A673 (cell line): ENCODE measurements at regions not wholly inside any gene's neighbourhood (a gene's known extent, or its start where the extent isn't known, plus 50 kb on each side); places are given as distances from the start of the nearest gene placed in this dataset.

Experiments
- CTCF ChIP-seq: fragments of 300-800, 200-600 bp; sonication (generic); conservative IDR thresholded peaks from 2 replicates; pipeline ENCODE4 v1.5.1; 2017; ENCODE audit warnings: low read depth, mild to moderate bottlenecking, antibody characterized with exemption, low read length, moderate library complexity, mixed read lengths
- EZH2 ChIP-seq: fragments of 200-600 bp; sonication (generic); IDR thresholded peaks from 2 replicates; pipeline ENCODE4 v1.6.1; 2017; ENCODE audit warnings: borderline replicate concordance, low read depth, mild to moderate bottlenecking, mixed read lengths, antibody characterized with exemption, low read length; ENCODE audit not compliant: poor library complexity, severe bottlenecking

GRCh38 chr22:49689255-49689770 is 138.4 kb downstream of the BRD1 start:
- TF ChIP-seq CTCF (no peak), EZH2 (no peak)
